ENCODE measurements at regions not wholly inside any gene's neighbourhood (a gene's known extent, or its start where the extent isn't known, plus 50 kb on each side); places are given as distances from the start of the nearest gene placed in this dataset. TPM values are rescaled to one million over a fixed set of nuclear protein-coding genes. Genes with fewer than 3 reads are reported as not detected.

DNA sequence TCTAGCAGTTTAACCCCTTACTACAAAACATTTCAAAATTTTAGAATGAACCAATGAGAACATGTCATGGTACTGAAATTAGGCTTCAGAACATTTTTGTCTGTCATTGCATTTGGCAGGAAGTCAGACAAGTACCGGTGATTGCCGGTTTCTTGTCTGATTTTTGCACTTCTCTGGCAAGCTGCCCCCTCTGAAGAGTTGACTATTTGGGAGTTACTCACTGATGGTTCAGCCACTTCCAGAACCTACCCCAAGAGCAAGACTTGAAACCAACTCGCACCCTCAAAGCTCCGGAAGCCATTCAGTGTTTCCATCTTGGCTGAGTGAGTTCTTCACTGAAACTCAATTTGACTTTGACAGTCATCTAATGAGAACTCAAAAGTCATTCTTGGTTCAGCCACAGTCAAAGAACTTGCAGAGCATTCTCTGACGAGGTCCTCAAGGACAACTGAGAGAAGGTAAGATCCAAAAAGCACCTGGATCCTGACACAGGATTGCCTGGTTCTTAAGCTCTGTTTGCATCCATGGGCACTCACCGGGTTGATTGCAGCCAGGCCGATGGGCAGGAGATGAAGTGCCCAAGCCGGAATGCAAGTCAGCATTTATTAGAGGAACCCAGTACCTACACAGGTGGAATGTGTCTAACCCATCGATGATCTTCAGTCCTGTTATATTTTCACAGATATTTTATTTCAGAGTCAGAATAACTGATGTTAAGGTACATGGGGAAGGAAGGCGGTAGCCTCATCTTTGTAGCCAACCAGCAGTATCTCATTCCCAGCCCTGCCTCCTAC, 93.6 kb downstream of the USP22 start:
- WGBS, 2 donors: 69 to 77% methylated on average over 10 of the region's 10 CpGs
- no peak for ATAC-seq (ENCODE audit: insufficient read depth, low FRiP score)

More for the DNA sequence above, 93.6 kb downstream of the USP22 start:
- H3K4me3 ChIP-seq: no peak overlapping the region
- H3K9me3 ChIP-seq (ENCODE audit: control insufficient read depth in 4 of 4, insufficient read depth in 3 of 4, low read length in 3 of 4): no peaks in the 10 kb centered on the region
- DNase-seq: no peak
- no peaks in the 10 kb centered on the region for H3K36me3 ChIP-seq (ENCODE audit: control insufficient read depth in 4 of 4, insufficient read depth in 4 of 4, low read length in 4 of 4)
- TF ChIP-seq, protein P1, sequence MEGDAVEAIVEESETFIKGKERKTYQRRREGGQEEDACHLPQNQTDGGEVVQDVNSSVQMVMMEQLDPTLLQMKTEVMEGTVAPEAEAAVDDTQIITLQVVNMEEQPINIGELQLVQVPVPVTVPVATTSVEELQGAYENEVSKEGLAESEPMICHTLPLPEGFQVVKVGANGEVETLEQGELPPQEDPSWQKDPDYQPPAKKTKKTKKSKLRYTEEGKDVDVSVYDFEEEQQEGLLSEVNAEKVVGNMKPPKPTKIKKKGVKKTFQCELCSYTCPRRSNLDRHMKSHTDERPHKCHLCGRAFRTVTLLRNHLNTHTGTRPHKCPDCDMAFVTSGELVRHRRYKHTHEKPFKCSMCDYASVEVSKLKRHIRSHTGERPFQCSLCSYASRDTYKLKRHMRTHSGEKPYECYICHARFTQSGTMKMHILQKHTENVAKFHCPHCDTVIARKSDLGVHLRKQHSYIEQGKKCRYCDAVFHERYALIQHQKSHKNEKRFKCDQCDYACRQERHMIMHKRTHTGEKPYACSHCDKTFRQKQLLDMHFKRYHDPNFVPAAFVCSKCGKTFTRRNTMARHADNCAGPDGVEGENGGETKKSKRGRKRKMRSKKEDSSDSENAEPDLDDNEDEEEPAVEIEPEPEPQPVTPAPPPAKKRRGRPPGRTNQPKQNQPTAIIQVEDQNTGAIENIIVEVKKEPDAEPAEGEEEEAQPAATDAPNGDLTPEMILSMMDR (IDR thresholded peaks at IDR 0.05; ENCODE audit: control extremely low read depth, extremely low read depth): no peak
- no peak overlapping the region for H3K27ac ChIP-seq (ENCODE audit: low read depth in 1 of 2, low read length in 1 of 2)
- no peak overlapping the region for H3K9ac ChIP-seq (ENCODE audit: insufficient read depth in 1 of 2, low read length in 2 of 2)
- no peaks in the 10 kb centered on the region for H3K4me1 ChIP-seq (ENCODE audit: control insufficient read depth in 5 of 5, insufficient read depth in 5 of 5, low read length in 5 of 5)
- no peaks in the 10 kb centered on the region for H3K27me3 ChIP-seq (ENCODE audit: control insufficient read depth in 3 of 3, insufficient read depth in 3 of 3, low read length in 2 of 3)

Small RNAs in the stretch of these regions (small RNA-seq; reads per million reads assigned to genes)
- gene AC087499.6 (ENCODE audit: low replicate concordance): not detected
- not detected for gene RNU6-1178P (ENCODE audit: low replicate concordance)

All from lung (tissue), 12 donors.